ENCODE measurements at regions not wholly inside any gene's neighbourhood (a gene's known extent, or its start where the extent isn't known, plus 50 kb on each side); places are given as distances from the start of the nearest gene placed in this dataset.

GRCh38 chr12:87836190-87836589 is 193.0 kb downstream of the C12orf50 start:
- DNase-seq = no peak

GRCh38 chr12:87828382-87828973 is 200.7 kb downstream of the C12orf50 start:
- DNase-seq = no peak

GRCh38 chr12:87827638-87828264 is 201.4 kb downstream of the C12orf50 start:
- DNase-seq = no peak

- DNase-seq = no peak
Observed at GRCh38 chr12:87822923-87823322, 206.3 kb downstream of the C12orf50 start.

- no peak for DNase-seq
Observed at GRCh38 chr12:87820524-87821202, 208.5 kb downstream of the C12orf50 start.

GRCh38 chr12:87818441-87818840 is 210.8 kb downstream of the C12orf50 start:
- no peak for DNase-seq

- DNase-seq = no peak
Observed at GRCh38 chr12:87815771-87816585, 213.2 kb downstream of the C12orf50 start.

GRCh38 chr12:87814625-87815024 is 214.6 kb downstream of the C12orf50 start:
- no peak for DNase-seq

GRCh38 chr12:87813476-87814234 is 215.5 kb downstream of the C12orf50 start:
- DNase-seq = no peak

- no peak for DNase-seq
Observed at GRCh38 chr12:87812681-87813080, 216.5 kb downstream of the C12orf50 start.

- DNase-seq = no peak
Observed at GRCh38 chr12:87812030-87812429, 217.2 kb downstream of the C12orf50 start.

GRCh38 chr12:87809916-87810315 is 219.3 kb downstream of the C12orf50 start:
- no peak for DNase-seq

GRCh38 chr12:87807086-87807485 is 222.1 kb downstream of the C12orf50 start:
- no peak for DNase-seq

GRCh38 chr12:87806310-87806709 is 222.9 kb downstream of the C12orf50 start:
- DNase-seq = no peak

GRCh38 chr12:87804386-87804785 is 224.8 kb downstream of the C12orf50 start:
- DNase-seq = no peak

- no peak for DNase-seq
Observed at GRCh38 chr12:87802721-87803011, 226.5 kb downstream of the C12orf50 start.

- no peak for DNase-seq
Observed at GRCh38 chr12:87801860-87802720, 227.1 kb downstream of the C12orf50 start.

GRCh38 chr12:87796961-87797516 is 232.2 kb downstream of the C12orf50 start:
- DNase-seq = no peak

- no peak for DNase-seq
Observed at GRCh38 chr12:87795555-87795954, 233.6 kb downstream of the C12orf50 start.

GRCh38 chr12:87794854-87795253 is 234.3 kb downstream of the C12orf50 start:
- no peak for DNase-seq

- DNase-seq = no peak
Observed at GRCh38 chr12:87793131-87793530, 236.1 kb downstream of the C12orf50 start.

- DNase-seq = no peak
Observed at GRCh38 chr12:87784350-87784749, 244.9 kb downstream of the C12orf50 start.
